ENCODE measurements at regions not wholly inside any gene's neighbourhood (a gene's known extent, or its start where the extent isn't known, plus 50 kb on each side); places are given as distances from the start of the nearest gene placed in this dataset.
"Not testable (repeated sequence)": the region's sequence is repeated elsewhere in the genome, so short reads cannot be mapped to it uniquely, and the experiment has no call there.

DNA sequence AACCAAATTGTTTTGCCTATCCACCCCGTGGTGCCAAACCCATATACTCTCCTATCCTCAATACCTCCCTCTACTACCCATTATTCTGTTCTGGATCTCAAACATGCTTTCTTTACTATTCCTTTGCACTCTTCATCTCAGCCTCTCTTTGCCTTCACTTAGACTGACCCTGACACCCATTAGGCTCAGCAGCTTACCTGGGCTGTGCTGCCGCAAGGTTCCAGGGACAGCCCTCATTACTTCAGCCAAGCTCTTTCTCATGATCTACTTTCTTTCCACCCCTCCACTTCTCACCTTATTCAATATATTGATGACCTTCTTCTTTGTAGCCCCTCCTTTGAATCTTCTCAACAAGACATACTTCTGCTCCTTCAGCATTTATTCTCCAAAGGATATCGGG lies 517.9 kb downstream of the IRS2 start:
- not testable (repeated sequence) for DNase-seq

DNA sequence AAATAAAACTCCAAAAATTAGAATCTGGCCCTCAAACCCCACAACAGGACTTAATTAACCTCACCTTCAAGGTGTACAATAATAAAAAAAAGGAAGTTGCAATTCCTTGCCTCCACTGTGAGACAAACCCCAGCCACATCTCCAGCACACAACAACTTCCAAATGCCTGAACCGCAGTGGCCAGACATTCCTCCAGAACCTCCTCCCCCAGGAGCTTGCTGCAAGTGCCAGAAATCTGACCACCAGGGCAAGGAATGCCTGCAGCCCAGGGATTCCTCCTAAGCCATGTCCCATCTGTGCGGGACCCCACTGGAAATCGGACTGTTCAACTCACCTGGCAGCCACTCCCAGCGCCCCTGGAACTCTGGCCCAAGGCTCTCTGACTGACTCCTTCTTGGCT lies 519.0 kb downstream of the IRS2 start:
- not testable (repeated sequence) for DNase-seq

DNA sequence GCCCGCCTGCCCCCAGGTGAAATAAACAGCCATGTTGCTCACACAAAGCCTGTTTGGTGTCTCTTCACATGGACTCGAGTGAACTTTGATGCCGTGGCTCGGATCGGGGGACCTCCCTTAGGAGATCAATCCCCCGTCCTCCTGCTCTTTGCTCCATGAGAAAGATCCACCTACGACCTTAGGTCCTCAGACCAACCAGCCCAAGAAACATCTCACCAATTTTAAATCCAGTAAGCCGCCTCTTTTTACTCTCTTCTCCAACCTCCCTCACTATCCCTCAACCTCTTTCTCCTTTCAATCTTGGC lies 521.0 kb downstream of the IRS2 start:
- DNase-seq, result not testable (repeated sequence)

DNA sequence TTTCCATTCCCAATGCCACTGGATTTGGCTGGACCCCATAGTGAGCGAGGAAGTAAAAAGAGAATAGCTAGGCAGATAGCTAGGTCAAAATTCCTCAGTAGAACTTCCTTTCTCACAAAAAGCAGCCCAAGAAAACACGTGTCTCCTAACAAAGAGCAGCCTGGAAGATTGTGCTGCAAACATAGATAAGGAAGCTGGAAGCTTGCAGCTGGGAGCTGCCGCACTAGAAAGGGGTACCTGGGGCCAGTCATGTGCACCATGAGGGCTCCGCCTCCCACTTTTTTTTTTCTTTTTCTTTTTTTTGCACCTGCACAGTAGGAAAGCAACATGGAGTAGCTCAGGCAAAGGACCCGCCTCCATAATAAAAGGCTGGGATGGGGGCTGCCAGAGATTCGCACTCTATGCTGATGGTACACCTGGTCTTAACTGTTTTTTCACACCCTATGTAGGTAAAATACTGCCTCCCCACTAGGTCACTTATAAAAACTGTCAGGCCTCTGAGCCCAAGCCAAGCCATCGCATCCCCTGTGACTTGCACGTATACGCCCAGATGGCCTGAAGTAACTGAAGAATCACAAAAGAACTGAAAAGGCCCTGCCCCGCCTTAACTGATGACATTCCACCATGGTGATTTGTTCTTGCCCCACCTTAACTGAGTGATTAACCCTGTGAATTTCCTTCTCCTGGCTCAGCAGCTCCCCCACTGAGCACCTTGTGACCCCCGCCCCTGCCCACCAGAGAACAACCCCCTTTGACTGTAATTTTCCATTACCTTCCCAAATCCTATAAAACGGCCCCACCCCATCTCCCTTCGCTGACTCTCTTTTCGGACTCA lies 521.6 kb downstream of the IRS2 start:
- not testable (repeated sequence) for DNase-seq

DNA sequence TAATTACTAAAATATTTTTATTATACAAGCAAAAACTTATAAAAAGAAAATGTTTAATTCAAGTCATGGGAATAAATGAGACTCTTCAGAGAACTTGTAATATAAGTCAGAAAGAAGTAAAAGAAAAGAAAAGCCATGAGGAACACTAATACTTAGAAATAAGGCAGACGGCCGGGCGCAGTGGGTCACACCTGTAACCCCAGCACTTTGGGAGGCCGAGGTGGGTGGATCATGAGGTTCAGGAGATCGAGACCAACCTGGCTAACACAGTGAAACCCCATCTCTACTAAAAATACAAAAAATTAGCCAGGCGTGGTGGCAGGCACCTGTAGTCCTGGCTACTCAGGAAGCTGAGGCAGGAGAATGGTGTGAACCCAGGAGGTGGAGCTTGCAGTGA lies 528.6 kb downstream of the IRS2 start:
- DNase-seq, result not testable (repeated sequence)
